Activated naive CD8-positive, alpha-beta T cell treated with anti-CD3 and anti-CD28 coated beads, Interleukin-2, amount 50 U/mL, for 16 hours (primary cell): ENCODE measurements at regions not wholly inside any gene's neighbourhood (a gene's known extent, or its start where the extent isn't known, plus 50 kb on each side); places are given as distances from the start of the nearest gene placed in this dataset.

Experiments
- DNase-seq: peaks from one replicate; pipeline ENCODE4 v3.0.0-alpha.2; 2020; ENCODE audit warnings: low read depth, low spot score

DNA sequence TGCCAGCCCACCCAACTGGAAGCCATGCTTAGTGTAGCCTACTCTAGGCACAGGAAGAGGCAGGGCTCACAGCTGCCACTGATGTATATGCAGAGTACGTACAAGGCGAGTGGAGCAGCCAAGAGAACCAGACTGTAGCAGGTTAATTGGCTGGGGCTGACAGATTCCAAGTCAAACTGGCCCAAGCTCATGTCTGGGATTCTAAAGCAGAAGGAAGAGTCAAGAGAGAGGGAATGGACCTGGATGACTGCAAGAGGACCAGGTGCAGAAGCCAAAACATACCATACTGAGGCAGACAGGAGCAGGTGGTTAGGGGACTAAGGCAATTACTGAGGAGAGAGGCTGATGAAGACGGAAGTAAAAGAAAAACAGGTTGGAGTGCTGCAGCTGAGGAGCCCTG lies 51.3 kb upstream of the LRRN2 start:
- no peak for DNase-seq

DNA sequence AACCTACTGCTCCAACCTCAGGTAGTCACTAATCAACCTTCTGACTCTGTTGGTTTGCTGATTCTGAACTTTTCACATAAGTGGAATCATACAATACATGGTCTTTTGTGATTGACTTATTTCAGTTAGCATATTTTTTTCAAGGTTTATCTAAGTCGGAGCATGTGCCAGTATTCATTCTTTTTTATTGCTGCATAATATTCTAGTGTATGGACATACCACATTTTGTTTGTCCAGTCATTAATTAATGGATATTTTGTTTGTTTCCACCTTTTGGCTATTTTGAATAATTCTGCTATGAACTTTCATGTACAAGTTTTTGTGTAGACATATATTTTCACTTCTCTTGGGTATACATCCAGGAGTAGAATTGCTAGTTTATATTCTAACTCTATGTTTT lies 53.0 kb upstream of the LRRN2 start:
- no peak for DNase-seq

GRCh38 chr1:204740354-204740753 lies 54.8 kb upstream of the LRRN2 start:
- no peak for DNase-seq

GRCh38 chr1:204741440-204741839 lies 55.9 kb upstream of the LRRN2 start:
- no peak for DNase-seq

DNA sequence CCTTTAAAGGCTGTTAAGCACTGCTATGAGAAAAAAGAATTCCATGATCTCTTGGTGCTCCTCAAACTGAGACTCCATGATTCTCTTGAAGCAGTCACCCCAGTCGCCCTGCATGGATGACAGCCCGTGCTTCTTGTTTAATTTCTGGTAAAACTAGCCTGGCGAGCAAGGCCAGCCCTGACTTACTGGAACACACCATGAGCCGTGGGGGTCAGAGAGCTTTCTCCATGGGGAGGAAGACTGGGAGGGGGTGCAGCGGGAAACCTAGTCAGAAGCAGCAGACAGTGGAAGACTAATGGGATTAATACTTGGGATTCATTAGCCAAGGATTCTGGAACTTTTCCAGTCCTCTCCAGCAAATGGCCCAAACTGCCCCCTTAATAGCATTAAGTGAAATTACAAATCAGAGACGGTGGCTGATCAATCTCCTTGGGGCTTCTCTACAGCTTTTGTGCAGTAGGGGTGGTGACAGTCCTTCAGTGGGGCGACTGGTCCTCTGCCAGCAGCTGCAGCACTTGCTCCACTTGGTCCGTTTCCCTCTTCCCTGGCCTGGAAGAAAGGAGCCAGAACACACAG lies 57.2 kb upstream of the LRRN2 start:
- no peak for DNase-seq

DNA sequence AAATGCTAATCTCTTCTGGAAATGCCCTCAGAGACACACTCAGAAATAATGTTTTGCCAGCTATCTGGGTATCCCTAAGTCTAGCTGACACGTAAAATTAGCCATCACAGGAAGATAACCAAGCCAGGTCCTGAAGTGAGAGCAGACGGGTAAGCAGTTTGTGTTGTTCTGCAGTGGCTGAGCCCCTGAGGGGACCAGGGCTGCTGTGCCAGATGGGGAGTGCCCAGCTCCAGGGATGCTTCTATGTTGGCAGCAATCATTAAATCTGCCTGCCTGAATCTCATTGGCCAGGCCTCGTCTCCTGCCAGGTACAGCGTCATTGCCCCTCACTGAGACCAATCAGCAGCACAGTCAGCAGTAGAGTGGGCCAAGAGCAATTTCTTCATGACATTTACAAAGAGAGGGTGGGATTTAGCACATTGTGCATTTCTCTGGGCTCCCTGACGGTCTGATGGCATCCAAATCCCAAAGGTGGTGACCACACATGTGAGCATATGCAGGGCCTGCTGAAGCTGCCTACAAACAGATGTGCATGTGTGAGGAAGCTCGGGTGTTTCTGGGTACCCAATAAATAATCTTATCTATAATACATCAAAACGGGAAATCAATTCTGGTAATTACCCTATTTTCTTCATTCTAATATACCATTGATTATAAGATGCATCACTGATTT lies 58.7 kb upstream of the LRRN2 start:
- DNase-seq: no peak

GRCh38 chr1:204746838-204747442 lies 61.4 kb upstream of the LRRN2 start:
- no peak for DNase-seq

DNA sequence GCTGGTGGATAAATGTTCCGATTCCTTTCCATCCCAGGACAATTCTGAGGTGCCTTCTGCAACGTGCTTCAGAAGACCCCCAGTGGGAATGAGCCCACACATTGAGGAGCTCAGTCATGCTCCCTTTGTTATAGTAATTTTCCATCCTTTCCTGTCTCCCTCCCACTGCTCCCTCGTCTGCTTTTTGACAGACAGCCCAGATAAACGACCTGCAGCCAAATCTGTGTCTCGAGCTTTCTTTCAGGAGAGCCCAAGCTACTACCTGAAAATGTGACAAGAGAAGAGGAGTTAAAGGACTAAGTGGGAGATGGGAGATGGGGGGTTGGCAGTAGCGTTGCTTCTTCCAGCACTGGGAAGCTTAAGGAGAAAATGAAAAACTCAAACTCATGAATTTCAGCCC lies 65.9 kb upstream of the LRRN2 start:
- DNase-seq: no peak

GRCh38 chr1:204751883-204752687 lies 66.5 kb upstream of the LRRN2 start:
- DNase-seq: no peak

- no peak for DNase-seq
Observed at GRCh38 chr1:204752688-204753040, 67.1 kb upstream of the LRRN2 start.

GRCh38 chr1:204754821-204755220 lies 69.3 kb upstream of the LRRN2 start:
- DNase-seq: no peak

DNA sequence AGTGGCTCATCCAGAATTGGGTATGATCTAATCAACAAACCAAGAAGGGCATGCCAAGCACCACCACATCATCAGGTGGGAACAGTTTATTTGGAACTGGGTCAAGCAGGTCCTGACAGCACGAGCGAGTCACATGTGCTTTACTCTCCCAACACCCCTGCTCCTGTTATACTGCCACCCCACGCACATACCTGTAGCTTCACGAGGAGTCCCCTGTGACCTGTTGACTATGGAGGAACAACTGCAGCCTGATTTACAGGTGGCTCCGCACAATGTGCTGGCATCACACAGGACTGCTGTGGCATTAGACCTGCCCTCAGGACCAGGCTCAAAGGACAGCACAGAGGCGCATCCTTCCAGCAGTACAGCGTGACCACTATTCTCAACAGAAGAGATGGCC lies 70.8 kb upstream of the LRRN2 start:
- no peak for DNase-seq

DNA sequence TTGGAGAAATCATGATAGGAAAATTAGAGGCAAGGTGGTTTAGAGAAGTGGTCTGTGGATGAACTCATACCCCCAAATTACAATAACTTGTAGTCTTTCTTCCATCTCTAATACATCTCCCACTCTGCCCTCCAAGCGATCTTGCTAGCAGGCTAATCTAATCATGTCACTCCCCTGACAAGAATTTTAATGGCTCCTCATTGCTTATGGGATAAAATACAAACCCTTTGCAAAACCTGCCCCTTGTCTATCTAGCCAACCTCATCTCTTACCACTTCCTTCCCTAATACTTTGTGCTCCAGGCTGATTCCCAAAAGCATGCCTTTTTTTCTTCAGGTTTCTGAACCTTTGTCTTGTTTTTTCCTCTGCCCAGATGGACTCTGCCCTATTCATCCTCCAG lies 71.3 kb upstream of the LRRN2 start:
- no peak for DNase-seq

- no peak for DNase-seq
Observed at GRCh38 chr1:204758601-204759000, 73.1 kb upstream of the LRRN2 start.

- no peak for DNase-seq
Observed at GRCh38 chr1:204760350-204760749, 74.8 kb upstream of the LRRN2 start.

- no peak for DNase-seq
Observed at GRCh38 chr1:204760757-204761156, 75.2 kb upstream of the LRRN2 start.

- peak; percentile 44 for DNase-seq
Observed at GRCh38 chr1:204763773-204764427, 78.4 kb upstream of the LRRN2 start.

DNA sequence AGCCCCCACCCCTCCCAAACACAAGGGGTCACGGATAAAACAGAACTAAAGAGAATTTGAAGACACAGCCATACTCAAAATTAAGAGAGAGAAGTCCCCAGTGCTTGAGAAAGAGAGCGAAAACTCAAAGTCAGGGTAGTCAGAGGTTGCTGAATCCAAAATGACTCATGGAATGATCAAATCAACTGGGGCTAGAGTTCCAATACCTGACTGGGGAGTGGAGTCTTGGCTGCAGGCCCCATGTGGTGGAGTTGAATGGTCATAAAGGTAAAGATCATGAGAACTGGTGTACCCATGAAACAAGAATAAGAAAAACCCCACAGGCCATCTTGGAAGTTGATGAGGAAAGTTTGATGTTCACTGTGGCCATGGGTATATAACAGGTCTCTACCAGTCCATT lies 84.5 kb upstream of the LRRN2 start:
- no peak for DNase-seq

- DNase-seq: no peak
Observed at GRCh38 chr1:204771358-204771757, 85.8 kb upstream of the LRRN2 start.

DNA sequence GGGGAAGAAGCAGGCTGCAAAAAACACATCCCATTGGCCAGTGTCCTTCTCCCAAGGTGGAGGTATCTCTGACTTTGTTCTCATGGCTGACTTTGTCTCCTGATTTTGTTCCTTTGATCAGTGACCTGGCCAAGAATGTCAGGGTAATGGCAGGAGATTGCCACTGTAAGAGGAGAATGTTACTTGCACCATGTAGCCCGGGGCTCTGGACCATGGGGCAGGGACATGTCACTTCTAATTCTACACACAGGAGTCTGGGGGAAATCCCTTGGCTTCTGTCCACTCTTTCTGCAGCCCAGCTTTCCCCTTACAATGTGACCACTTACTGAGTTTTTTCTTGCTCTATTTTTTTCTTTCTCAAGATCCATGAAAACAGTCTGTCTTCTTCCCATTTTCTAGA lies 87.7 kb upstream of the LRRN2 start:
- DNase-seq: no peak

GRCh38 chr1:204775546-204775945 lies 90.0 kb upstream of the LRRN2 start:
- DNase-seq: no peak

GRCh38 chr1:204777591-204777990 lies 92.1 kb upstream of the LRRN2 start:
- DNase-seq: no peak
